Mesodermal cell (in vitro differentiated cells): ENCODE measurements at regions not wholly inside any gene's neighbourhood (a gene's known extent, or its start where the extent isn't known, plus 50 kb on each side); places are given as distances from the start of the nearest gene placed in this dataset.

Source experiments
- H3K27ac ChIP-seq: 2 replicates; pipeline ENCODE4 v1.7.0; 2013; ENCODE audit warnings: mild to moderate bottlenecking, low read depth, low read length, moderate library complexity; ENCODE audit not compliant: severe bottlenecking
- H3K36me3 ChIP-seq: 2 replicates; pipeline ENCODE4 v1.7.1; 2013; ENCODE audit warnings: mild to moderate bottlenecking, low read length, moderate library complexity; ENCODE audit not compliant: control insufficient read depth, insufficient read depth
- H3K4me1 ChIP-seq: one replicate; pipeline ENCODE4 v1.7.1; 2013; ENCODE audit warnings: mild to moderate bottlenecking, low read length; ENCODE audit not compliant: insufficient read depth, control insufficient read depth, poor library complexity, severe bottlenecking
- H3K4me3 ChIP-seq: 2 replicates; pipeline ENCODE4 v1.7.0; 2013; ENCODE audit warnings: low read length, control low read depth, mild to moderate bottlenecking; ENCODE audit not compliant: insufficient read depth, poor library complexity, severe bottlenecking; ENCODE audit errors: extremely low read depth
- H3K9me3 ChIP-seq: 2 replicates; pipeline ENCODE4 v1.7.1; 2013; ENCODE audit warnings: mild to moderate bottlenecking, low read length, moderate library complexity; ENCODE audit not compliant: control insufficient read depth
- WGBS, 2 experiments: methylation state at CpG; one replicate each; pipeline ENCODE4 v1.1.5; 2013; ENCODE audit warnings: missing lambda C conversion rate in 2 of 2; ENCODE audit not compliant: insufficient coverage in 2 of 2; 5-methylcytosine and 5-hydroxymethylcytosine counted together

DNA sequence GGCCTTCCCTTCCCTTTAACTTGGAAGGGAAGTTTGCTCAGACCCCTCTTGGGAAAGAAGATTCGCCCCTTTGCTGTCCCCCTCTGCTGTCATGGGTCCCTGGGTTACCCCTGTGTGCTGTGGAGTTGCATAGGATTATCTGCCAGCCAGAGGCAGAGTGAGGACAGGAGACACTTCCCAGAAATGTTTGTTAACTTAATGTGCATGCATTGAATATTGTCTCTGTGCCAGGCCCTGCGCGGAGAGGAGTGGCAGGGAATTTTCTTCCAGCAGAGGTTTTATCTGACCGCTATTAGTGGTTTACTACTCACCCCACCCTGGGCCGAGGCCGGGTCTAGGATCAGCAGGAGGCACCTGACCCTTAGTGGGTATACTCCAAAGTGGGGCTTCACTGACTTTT, 894.8 kb downstream of the TBC1D22A start:
- Histone ChIP-seq H3K9me3 (peaks cover 18% of the 10 kb centered on the region), H3K36me3 (no peaks in the 10 kb centered on the region), H3K4me3 (no peak overlapping the region), H3K27ac (no peak overlapping the region), H3K4me1 (no peaks in the 10 kb centered on the region)
- WGBS, 2 experiments: 82 to 94% methylated on average over 5 of the region's 6 CpGs

DNA sequence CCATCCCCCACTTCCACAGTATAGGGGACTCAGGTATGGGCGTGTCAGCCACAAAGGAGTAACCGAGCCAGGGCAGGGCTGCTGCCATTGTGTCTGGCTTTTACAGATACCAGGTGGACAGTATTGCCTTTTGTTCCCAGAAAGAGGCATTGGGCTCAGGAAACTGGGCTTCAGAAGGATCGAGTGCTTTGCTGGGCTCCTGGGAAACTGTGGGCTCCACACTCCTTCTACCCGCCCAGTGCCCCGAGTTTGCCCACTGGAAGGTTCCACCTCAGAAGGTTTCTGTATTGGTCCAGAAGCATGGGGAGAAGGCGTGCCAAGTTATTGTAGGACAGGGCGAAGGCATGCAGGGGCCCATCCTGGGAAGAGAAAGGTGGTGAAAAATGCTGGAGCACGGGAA, 894.4 kb downstream of the TBC1D22A start:
- Histone ChIP-seq H3K4me1 (no peaks in the 10 kb centered on the region), H3K36me3 (no peaks in the 10 kb centered on the region), H3K27ac (no peak overlapping the region), H3K4me3 (no peak overlapping the region), H3K9me3 (peaks cover 18% of the 10 kb centered on the region)
- 91 to 95% methylated on average over 5 to 7 of the region's 8 CpGs for WGBS, 2 experiments

DNA sequence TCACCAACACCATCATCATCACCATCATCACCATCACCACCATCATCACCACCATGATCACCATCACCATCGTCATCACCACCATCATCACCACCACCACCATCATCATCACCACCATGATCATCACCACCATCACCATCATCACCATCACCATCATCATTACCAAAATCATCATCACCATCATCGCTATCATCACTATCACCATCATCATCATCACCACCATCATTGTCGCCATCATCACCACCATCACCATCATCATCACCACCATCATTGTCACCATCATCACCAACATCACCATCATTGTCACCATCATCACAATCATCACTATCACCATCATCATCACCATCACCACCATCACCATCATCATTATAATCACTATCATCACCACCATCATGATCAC, 893.5 kb downstream of the TBC1D22A start:
- Histone ChIP-seq H3K27ac (no peak overlapping the region), H3K4me3 (no peak overlapping the region), H3K36me3 (no peaks in the 10 kb centered on the region), H3K9me3 (peaks cover 18% of the 10 kb centered on the region), H3K4me1 (no peaks in the 10 kb centered on the region)
- 49 to 63% methylated on average over 3 of the region's 3 CpGs for WGBS, 2 experiments

DNA sequence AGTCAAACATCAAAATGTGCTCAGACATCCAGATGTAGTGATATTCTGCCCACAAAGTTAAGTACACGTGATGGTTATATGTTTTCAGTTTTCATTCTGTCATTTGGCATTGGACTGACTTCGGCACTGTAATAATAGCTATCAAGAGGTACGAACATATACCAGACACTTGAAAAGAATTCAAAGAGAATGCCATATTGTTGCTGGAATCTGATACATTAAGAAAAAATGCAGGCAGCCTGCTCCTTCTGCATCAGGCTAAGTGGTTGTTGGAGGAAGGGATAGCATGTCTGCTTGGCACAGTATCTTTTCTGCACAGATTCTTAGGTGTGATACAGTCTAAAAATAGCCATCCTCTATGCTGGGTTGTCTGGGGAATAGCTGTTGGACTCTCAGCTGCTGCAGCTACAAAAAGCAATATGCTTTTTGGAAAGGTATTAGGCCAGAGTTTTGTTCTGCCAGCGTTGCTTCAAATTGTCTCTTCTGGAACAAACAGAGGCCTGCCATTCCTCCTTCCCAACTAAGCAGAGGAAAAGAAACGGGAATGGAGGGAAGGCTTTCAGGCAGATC, 892.6 kb downstream of the TBC1D22A start:
- no peaks in the 10 kb centered on the region for H3K36me3 ChIP-seq
- no peaks in the 10 kb centered on the region for H3K4me1 ChIP-seq
- WGBS, 2 experiments: 90% methylated on average over 2 of the region's 5 CpGs; no CpG with 5 or more reads in 1 of the 2 experiments
- H3K4me3 ChIP-seq: no peak overlapping the region
- H3K9me3 ChIP-seq: peaks cover 18% of the 10 kb centered on the region
- no peak overlapping the region for H3K27ac ChIP-seq

DNA sequence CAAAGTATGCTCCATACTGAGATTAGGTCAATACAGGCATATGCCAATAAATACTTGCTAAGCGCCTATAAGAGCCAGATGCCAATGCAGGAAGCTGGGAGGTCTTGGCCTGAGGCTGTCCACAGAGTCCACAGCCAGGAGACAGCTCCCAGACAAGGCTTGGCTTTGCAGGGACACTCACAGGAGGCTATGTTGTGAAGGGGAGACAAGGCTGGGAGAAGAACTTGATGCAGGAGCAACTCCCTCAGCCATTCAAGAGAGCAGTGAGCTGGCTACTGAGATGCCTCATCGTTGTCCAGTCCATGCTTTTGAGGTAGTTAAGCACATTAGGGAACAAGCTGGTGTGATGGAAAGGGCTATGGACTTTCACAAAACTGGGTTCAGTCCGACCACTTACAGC, 891.5 kb downstream of the TBC1D22A start:
- WGBS, 2 experiments: 80 to 86% methylated on average over 2 of the region's 3 CpGs
- no peaks in the 10 kb centered on the region for H3K4me1 ChIP-seq
- H3K4me3 ChIP-seq: no peak overlapping the region
- peaks cover 18% of the 10 kb centered on the region for H3K9me3 ChIP-seq
- no peaks in the 10 kb centered on the region for H3K36me3 ChIP-seq
- H3K27ac ChIP-seq: no peak overlapping the region

DNA sequence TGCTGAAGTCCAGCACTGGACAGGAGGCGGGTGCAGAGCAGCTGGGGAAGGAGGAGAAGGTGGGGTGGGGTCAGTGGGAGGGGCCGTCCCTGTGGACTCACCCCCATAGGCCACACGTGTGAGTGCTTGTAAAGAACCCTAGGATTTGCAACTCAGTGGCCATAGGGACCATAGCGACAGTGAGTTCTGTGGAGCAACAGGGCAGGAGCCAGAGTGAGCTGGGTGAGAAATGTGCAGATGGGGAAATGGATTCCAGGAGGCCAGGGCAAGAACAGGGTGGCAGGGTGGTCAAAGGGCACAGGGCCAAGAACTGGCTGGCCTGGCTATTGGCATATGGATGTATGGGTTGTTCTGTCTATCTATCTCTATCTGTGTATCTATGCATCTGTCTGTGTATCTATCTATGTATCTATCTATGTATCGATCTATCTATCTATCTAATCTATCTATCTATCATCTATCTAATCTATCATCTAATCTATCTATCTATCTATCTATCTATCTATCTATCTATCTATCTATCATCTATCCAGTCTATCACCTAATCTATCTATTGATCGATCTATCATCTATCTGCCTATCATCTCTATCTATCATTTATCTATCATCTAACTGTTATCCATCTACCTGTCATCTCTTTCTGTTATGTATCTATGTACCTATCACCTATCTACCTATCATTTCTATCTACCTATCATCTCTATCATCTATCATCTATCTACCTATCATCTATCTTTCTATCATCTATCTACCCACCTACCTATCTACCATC, 889.0 kb downstream of the TBC1D22A start:
- Histone ChIP-seq H3K4me1 (no peaks in the 10 kb centered on the region), H3K9me3 (peaks cover 6% of the 10 kb centered on the region), H3K4me3 (no peak overlapping the region), H3K36me3 (no peaks in the 10 kb centered on the region), H3K27ac (no peak overlapping the region)
- 85 to 91% methylated on average over 4 to 6 of the region's 6 CpGs for WGBS, 2 experiments

DNA sequence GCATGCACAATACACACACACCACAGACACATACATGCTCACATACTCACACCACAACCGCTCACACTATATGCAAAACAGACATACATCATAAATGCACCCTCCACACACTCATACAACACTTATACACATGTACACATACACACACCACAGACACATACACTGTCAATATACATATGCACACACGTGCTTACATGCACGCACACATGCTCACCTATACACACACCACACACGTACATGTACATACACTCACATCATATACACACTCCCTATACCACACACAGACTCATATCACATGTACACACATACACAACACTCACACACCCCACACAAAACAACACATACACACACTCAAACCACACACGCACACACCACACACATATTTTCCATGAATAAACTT, 885.3 kb downstream of the TBC1D22A start:
- Histone ChIP-seq H3K9me3 (no peaks in the 10 kb centered on the region), H3K4me1 (no peaks in the 10 kb centered on the region), H3K36me3 (no peaks in the 10 kb centered on the region), H3K27ac (no peak overlapping the region), H3K4me3 (no peak overlapping the region)
- 92% methylated on average over 4 to 5 of the region's 5 CpGs for WGBS, 2 experiments

DNA sequence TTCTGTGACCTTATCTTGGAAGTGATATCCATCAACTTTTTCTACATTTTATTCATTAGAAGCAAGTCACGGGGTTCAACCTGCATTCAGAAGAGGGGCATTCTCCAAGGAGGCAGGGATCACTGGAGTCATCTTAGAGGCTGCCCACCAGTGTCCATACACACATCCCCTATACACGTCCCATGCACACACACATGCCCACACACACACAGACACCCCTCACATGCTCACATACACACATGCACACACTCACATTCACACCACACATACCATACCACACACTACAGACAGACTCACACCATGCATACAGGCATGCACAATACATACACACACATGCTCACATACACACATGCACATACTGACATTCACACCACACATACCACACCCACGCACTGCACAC, 884.7 kb downstream of the TBC1D22A start:
- WGBS, 2 experiments: 74 to 88% methylated on average over 3 of the region's 3 CpGs
- H3K4me1 ChIP-seq: no peaks in the 10 kb centered on the region
- no peak overlapping the region for H3K27ac ChIP-seq
- H3K4me3 ChIP-seq: no peak overlapping the region
- H3K9me3 ChIP-seq: no peaks in the 10 kb centered on the region
- no peaks in the 10 kb centered on the region for H3K36me3 ChIP-seq

DNA sequence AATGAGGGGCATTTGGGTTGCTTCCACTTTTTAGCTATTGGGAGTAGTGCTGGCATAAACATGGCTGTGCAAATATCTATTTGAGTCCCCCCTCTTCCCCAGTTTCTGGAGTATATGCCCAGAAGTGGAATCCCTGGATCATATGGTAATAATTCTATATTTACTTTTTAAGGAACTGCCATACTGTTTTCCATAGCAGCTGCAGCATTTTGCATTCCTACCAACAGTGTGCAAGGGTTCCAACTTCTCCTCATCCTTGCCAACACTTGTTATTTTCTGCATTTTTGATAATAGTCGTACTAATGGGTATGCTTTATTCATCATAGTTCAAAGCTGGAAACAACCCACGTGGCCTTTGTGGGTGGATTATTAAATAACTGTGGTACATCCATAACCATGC, 883.5 kb downstream of the TBC1D22A start:
- Histone ChIP-seq H3K36me3 (no peaks in the 10 kb centered on the region), H3K9me3 (no peaks in the 10 kb centered on the region), H3K4me1 (no peaks in the 10 kb centered on the region), H3K27ac (no peak overlapping the region), H3K4me3 (no peak overlapping the region)
- WGBS, 2 experiments: no CpG with 5 or more reads among the region's 2 CpGs

DNA sequence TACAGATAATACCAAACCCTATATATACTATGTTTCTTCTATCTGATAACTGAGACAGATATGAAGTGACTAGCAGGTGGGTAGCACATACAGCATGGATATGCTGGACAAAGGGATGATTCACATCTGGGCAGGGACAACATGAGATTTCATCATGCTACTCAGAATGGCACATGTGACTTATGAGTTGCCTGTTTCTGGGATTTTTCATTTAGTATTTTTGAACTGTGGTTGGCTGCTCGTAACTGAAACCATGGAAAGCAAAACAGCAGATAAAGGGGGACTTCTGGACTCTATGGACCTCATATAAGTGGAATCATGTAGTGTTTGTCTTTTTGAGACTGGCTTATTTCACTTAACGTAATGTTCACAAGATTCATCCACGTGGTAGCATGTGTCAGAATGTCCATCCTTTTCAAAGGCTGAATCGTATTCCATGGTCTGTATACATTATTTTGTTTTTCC, 883.0 kb downstream of the TBC1D22A start:
- H3K9me3 ChIP-seq: no peaks in the 10 kb centered on the region
- no peaks in the 10 kb centered on the region for H3K36me3 ChIP-seq
- H3K4me3 ChIP-seq: no peak overlapping the region
- no peaks in the 10 kb centered on the region for H3K4me1 ChIP-seq
- H3K27ac ChIP-seq: no peak overlapping the region
- WGBS, 2 experiments: 87 to 91% methylated on average over 3 to 4 of the region's 4 CpGs

DNA sequence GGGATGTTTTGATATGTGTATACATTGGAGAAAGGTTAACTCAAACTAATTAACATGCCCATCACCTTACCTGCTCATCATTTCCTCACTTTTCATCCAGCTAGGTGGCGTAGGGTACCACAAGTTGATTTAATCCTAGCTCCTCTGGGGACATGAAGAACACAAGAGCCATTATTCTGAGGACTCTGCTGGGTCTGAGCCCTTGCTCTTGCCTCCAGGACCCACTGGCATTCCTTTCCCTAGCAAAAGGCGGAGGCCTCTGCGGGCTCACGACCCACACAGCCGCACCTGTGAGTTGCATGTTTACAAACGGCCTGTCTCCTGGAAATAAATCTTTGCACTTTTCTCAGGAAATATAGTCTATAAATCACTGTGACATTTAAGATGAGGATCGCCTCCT, 871.9 kb downstream of the TBC1D22A start:
- Histone ChIP-seq H3K4me1 (no peaks in the 10 kb centered on the region), H3K9me3 (peaks cover 17% of the 10 kb centered on the region), H3K27ac (no peak overlapping the region), H3K36me3 (no peaks in the 10 kb centered on the region), H3K4me3 (no peak overlapping the region)
- 86 to 87% methylated on average over 6 to 7 of the region's 7 CpGs for WGBS, 2 experiments
